ENCODE measurements at regions not wholly inside any gene's neighbourhood (a gene's known extent, or its start where the extent isn't known, plus 50 kb on each side); places are given as distances from the start of the nearest gene placed in this dataset.
A peak's percentile ranks its signal among the peaks of the same experiment; 100 is the strongest.

- 87 to 97% (median 89%) methylated on average over 4 of the region's 4 CpGs for WGBS, 4 donors
- no peak for DNase-seq
- Histone ChIP-seq H3K4me1 (replicated peaks in 1 of 2) (peaks cover 0 to 7% of the 10 kb centered on the region in 2 donors), H3K36me3 (replicated peaks in 1 of 2) (no peaks in the 10 kb centered on the region), H3K27ac (no peak overlapping the region), H3K4me3 (no peak overlapping the region), H3K27me3 (peaks cover 4% of the 10 kb centered on the region), H3K9me3 (replicated peaks in 1 of 3) (no peaks in the 10 kb centered on the region)
- TF ChIP-seq CTCF (IDR thresholded peaks at IDR 0.05): no peak
- intact Hi-C loops (cut with DNase I): no loop called here
Observed at GRCh38 chr6:17039266-17039665, 62.6 kb upstream of the STMND1 start.

- H3K27me3 ChIP-seq: peaks cover 4% of the 10 kb centered on the region
- H3K36me3 ChIP-seq (replicated peaks in 1 of 2): no peaks in the 10 kb centered on the region
- H3K27ac ChIP-seq: no peak overlapping the region
- H3K9me3 ChIP-seq (replicated peaks in 1 of 3): no peaks in the 10 kb centered on the region
- 64 to 66% (median 65%) methylated on average over 2 of the region's 2 CpGs for WGBS, 4 donors
- no peak overlapping the region for H3K4me3 ChIP-seq
- TF ChIP-seq POLR2A (IDR thresholded peaks at IDR 0.05): no peak
- intact Hi-C loops (cut with DNase I): no loop called here
- DNase-seq: no peak
- H3K4me1 ChIP-seq (replicated peaks in 1 of 2): peaks cover 4 to 11% of the 10 kb centered on the region in 2 donors
Observed at GRCh38 chr6:17038316-17038715, 63.5 kb upstream of the STMND1 start.

GRCh38 chr6:17036065-17036393 lies 65.8 kb upstream of the STMND1 start:
- intact Hi-C loops (cut with DNase I): no loop called here
- no peaks in the 10 kb centered on the region for H3K36me3 ChIP-seq (replicated peaks in 1 of 2)
- H3K4me1 ChIP-seq (replicated peaks in 1 of 2): peaks cover 12% of the 10 kb centered on the region in 2 donors
- no peak for DNase-seq
- TF ChIP-seq CTCF (IDR thresholded peaks at IDR 0.05): no peak
- no peak for TF ChIP-seq POLR2A (IDR thresholded peaks at IDR 0.05)
- H3K27me3 ChIP-seq: peaks cover 4% of the 10 kb centered on the region
- H3K9me3 ChIP-seq (replicated peaks in 1 of 3): no peaks in the 10 kb centered on the region
- H3K27ac ChIP-seq: no peak overlapping the region
- 81 to 87% (median 84%) methylated on average over 5 of the region's 5 CpGs for WGBS, 4 donors
- H3K4me3 ChIP-seq: no peak overlapping the region

GRCh38 chr6:17035257-17036064 lies 66.4 kb upstream of the STMND1 start:
- no peak overlapping the region for H3K4me3 ChIP-seq
- no peak for DNase-seq
- H3K27me3 ChIP-seq: peaks cover 4% of the 10 kb centered on the region
- H3K36me3 ChIP-seq (replicated peaks in 1 of 2): no peaks in the 10 kb centered on the region
- TF ChIP-seq CTCF (IDR thresholded peaks at IDR 0.05) (no peak), POLR2A (IDR thresholded peaks at IDR 0.05) (no peak)
- intact Hi-C loops (cut with DNase I): no loop called here
- WGBS, 4 donors: 67 to 79% (median 78%) methylated on average over 8 of the region's 8 CpGs
- H3K9me3 ChIP-seq (replicated peaks in 1 of 3): no peaks in the 10 kb centered on the region
- peaks cover 12% of the 10 kb centered on the region in 2 donors for H3K4me1 ChIP-seq (replicated peaks in 1 of 2)
- H3K27ac ChIP-seq: no peak overlapping the region

- TF ChIP-seq POLR2A (IDR thresholded peaks at IDR 0.05) (no peak), CTCF (IDR thresholded peaks at IDR 0.05) (no peak)
- H3K9me3 ChIP-seq (replicated peaks in 1 of 3): no peaks in the 10 kb centered on the region
- peaks cover under 1% of the 10 kb centered on the region for H3K27me3 ChIP-seq
- H3K36me3 ChIP-seq (replicated peaks in 1 of 2): no peaks in the 10 kb centered on the region
- 53 to 78% (median 72%) methylated on average over 4 of the region's 4 CpGs for WGBS, 4 donors
- H3K4me1 ChIP-seq (replicated peaks in 1 of 2): peaks cover 12% of the 10 kb centered on the region in 2 donors
- H3K4me3 ChIP-seq: no peak overlapping the region
- DNase-seq: no peak
- intact Hi-C loops (cut with DNase I): no loop called here
- peak overlapping the region in 2 of 5 donors; percentile 30 to 60 for H3K27ac ChIP-seq
Observed at GRCh38 chr6:17033746-17034145, 68.1 kb upstream of the STMND1 start.

Data from adrenal gland (tissue), 9 donors.